GM21515 (cell line): ENCODE measurements at regions not wholly inside any gene's neighbourhood (a gene's known extent, or its start where the extent isn't known, plus 50 kb on each side); places are given as distances from the start of the nearest gene placed in this dataset.

Experiments used
- ATAC-seq: cut with Tn5 transposase; IDR thresholded peaks from one replicate; pipeline ENCODE4 v1.9.1; 2021; ENCODE audit not compliant: unreplicated experiment

- ATAC-seq: no peak
These were observed 63.6 kb upstream of the IGFBP3 start for GRCh38 chr7:45984386-45985295.

DNA sequence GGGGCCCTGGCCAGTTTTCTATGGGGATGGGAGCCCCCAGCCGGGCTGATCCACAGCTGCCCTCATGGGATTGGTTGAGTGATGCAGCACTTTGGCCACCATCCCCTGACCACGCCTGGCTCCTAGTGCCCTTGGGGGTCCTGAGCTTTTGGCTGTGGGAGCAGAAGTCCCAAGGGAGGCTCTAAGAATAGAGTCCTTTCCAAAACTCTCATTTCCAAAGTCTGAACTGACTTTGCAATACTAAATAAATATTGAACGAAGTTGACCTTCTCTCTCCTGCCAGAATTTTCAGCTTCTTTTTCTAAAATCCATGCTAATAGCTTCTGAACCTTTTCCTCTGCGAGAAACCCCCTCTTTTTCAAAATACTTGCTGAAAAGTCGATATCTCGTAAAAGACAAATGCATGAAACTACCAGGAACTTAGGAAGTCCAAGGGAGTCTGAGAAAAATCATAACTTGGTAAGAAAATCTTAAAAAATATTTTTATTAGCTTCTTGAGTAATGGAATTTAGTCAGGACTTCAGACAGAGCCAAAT lies 62.7 kb upstream of the IGFBP3 start:
- ATAC-seq: no peak

DNA sequence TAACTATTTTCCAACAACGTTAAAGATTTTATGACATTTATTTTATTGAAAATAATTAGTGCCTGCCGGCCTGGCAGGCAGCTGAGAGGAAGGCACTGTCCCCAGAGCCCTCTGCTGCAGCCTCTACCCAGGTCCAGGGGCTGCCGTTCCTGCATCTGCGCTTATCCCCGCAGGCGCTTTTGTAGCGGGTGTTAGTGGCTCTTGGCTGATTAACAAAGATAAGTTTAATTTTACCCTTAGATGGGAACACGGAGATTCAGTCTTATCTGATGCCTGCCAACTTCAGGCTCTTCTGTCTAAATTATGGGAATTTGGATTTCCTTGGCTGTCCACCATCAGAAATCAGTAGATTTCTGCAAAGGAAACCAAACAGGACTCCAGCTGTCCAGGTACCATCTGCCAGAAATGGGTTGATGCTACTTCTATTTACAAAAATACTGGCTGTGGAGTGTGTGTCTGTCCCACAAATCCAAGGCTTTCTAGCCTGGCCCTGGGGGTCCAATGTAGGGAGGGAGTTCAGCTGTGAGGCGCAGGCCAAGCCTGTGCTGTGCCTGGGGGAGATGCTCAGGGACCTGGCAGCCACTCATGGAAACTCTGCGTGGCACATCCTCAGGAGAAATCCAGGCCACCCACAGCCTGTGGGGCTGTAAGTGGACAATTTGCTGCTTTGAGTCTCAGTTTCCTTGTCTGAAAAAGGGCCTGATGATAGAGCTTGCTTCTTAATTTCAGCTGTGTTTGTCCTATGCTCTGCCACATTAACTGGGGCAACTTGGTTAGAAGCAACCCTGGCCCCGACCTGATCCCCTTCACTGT lies 62.0 kb upstream of the IGFBP3 start:
- ATAC-seq: no peak

DNA sequence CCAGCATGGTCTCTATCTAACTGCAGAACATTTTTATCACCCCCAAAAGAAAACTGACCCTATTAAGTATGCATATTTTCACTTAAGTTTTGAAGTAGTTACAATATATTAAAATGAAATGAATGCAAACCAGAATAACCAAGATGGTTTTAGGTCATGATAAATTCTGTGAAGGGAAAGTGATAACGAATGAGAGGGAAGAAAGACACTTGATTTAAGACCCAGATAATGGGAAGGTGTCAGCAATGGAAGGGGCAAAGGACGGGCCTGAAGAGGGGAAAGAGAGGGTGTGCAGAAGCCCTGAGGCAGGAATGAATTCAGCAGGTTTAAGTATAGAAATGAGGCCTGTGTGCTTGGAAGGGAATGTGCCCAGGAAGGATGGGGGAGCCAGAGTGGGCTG lies 61.1 kb upstream of the IGFBP3 start:
- no peak for ATAC-seq

GRCh38 chr7:45980973-45981372 lies 59.9 kb upstream of the IGFBP3 start:
- ATAC-seq: no peak

DNA sequence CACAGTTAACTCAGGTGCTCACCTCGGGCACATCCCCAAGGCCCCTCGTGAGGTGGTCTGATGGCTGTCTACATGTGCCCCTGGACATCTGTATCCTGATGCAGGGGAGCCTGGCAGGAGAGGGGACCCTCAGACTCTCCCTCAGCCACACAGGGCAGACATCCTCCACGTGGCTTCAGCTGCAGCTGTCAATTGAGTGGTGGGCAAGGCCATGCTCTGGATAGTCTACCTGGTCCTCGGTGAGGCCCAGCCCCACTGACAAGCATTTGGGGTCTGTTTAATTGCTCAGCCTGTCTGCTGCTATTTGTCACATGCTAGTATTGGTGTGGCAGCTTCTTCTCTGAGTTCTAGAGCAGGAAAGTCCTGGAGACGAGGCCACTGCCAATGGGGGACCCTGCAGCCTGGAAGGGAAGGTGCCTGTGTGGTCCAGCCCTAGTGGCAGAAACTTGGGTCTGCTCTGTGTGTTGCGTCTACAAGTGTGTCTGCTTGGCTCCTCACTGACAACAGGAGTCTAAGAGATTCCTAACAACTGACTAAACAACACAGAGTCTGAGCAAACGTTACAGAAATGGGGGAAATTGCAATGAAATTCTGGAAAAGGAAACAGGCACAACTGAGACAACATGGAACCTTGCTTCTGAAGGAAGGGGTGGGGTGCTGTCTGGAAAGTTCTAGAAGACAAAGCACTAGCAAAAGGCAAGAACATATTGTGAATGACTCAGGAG lies 59.3 kb upstream of the IGFBP3 start:
- ATAC-seq: no peak

DNA sequence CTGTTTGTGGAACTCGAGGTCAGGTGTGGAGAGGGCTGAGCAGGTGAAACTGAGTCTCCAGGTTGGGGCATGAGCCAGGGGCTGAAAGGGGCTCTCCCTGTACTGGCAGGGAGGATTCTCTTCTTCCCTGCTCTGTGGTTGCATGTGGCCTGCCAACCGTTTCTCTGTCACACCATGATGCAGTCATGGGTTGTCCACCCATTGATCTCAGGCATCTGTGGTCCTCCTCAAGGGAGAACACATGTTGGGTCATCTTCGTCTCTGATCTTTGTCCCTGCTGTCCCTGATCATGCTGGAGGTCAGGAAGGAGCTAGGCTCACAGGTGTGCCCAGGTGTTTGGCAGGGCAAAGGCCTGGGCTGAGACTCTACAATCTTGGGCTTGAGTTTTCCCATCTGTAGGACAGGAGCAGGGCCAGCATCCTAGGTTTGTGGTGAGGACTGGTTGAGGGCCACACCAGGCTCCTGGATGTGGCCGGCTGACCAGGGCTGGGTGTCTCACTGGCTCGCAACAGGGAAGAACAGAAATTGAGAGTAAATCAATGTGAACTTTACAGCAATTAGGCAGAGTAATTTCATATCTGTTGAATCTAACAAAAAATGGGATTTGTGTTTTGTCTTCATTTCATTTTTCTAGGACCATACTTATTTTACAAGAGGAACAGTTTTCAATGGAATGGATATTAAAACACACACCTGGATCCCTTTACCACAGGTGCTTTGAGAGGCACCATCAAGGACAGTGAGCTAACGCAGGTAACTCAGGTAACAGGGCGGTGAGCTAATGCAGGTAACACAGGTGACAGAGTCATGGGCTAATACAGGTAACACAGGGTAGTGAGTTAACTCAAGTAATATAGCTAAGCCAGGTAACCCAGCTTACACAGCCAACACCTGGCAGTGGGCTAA lies 58.5 kb upstream of the IGFBP3 start:
- ATAC-seq: no peak

GRCh38 chr7:45978731-45979211 lies 57.7 kb upstream of the IGFBP3 start:
- no peak for ATAC-seq

DNA sequence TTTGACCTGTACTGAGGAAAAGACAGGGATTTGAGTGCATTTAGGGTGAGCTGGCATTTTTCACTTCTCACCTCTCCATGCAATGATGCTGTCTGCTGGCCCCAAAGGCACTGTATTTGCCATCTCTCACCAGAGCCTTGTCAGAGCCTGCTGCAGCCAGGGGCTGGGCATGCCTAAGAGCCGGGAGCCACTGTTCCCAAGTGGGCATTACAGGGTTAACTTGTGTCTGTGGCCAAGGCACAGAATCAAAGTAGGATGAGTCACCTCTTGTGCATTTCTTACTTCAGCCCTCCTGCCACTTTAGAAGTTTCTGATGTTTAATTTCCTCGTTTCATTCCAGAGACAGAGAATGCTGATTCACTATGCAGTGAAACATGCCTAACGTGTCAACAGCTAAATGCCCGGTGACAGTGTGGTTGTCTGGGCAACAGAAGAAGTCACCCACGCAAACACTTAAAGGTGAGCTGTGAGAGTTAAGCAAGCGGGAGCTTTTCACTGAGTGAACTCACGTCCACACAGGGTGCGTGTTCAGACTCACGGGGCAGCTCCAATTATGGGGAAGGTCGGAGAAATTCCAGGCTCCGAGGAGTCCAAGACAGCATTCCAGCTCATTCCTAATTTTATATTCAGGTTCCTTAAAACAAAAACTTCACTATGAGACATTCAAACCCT lies 57.1 kb upstream of the IGFBP3 start:
- no peak for ATAC-seq

DNA sequence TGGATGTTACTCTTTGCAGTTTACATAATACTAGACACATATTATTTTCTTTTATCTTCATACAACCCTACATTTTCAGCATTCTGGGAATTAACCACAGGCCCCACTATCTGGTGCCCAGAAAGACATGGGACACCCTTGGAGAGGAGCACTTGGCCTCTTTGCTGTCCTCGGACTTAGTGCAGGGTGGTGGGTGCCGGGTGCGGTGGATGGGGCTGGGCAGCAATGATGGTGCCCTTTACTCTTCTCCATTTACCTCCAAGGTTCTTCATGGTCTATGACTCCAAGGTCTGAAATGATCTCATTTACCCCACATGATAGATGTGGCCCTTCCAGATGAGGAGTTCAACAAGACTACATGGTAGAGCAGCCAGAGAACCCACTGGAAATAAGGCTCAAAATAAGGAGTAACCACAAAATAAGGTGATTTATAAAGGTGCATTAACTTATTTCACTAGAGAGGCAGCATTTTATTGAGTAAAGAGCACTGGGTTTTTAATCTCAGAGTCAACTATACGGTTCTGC lies 56.2 kb upstream of the IGFBP3 start:
- no peak for ATAC-seq

- no peak for ATAC-seq
These were observed 55.4 kb upstream of the IGFBP3 start for GRCh38 chr7:45976485-45976856.

GRCh38 chr7:45975847-45976484 lies 54.9 kb upstream of the IGFBP3 start:
- ATAC-seq: no peak

GRCh38 chr7:45975367-45975766 lies 54.3 kb upstream of the IGFBP3 start:
- no peak for ATAC-seq

DNA sequence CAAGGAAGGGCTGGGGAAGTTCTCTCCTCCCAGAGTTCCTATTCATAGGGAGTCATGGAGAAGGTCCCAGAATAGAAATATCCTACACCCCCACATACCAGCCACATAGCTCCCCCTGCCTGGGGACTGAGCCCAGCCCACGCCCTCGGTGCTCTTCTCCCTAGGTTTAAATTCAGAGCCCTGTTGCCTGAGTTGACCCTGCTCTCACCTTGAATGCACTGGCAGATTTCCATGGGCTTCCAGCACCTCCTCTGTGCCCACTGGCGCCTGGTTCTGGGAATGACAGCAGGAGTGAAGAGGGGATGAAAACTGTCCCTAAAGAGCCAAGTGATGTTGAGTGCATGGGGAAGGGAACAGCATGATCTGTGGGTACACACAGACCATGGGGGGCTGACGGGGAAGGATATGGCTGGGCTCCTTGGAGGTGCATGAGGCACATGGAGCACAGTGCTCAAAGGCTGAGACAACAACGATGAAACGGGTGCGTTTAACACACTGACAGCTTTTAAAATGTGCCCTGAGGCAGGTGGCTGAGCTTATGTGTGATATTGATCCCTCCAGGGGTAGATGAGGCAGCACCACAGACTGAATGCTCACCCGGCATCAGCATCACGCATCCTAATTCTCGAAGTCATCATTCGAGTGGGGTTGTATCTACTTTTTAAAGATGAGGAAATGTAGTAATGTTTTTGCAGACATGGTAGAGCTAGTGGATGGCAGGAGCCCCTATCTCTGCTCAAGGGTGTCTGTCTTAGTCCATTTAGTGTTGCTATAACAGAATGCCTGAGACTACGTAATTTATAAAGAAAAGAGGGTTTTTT lies 53.7 kb upstream of the IGFBP3 start:
- ATAC-seq: no peak

DNA sequence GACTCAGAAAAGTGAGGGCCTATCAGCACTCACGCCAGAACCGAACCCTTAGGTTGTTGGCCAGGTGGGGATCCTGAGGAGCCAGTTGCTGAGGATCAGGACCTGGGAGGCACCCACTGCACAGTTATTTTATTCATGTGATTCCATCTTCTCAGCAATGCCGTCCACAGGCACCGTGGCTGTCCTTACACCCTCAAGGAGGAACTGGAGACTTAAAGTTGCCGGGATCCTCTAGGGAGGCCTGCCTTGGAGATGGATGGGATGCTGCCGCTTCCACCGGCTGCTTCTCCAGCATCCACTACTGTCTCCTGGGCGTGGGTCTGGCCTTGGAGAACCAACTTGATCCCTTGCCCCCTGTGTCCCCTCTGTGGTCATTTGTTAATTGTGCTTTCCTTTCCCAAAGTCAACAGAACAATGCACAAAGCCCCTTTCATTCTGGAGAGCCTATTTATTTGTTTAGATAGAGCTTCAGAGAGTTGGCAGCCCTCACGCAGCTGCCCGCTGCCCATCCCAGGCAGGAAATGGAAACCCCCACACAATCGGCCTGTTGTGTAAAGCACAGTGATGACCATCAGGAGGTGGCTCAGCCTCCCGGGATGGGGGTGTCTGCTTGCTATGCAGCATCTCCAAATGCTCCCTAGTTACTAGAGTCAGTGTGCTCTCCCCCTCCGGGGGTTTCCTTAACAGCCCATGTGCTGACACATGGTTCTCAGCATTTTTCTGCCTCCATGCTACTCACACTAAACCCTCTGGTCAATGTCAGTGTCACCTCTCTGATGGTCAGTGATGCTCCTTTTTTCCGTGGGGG lies 52.9 kb upstream of the IGFBP3 start:
- ATAC-seq: no peak

DNA sequence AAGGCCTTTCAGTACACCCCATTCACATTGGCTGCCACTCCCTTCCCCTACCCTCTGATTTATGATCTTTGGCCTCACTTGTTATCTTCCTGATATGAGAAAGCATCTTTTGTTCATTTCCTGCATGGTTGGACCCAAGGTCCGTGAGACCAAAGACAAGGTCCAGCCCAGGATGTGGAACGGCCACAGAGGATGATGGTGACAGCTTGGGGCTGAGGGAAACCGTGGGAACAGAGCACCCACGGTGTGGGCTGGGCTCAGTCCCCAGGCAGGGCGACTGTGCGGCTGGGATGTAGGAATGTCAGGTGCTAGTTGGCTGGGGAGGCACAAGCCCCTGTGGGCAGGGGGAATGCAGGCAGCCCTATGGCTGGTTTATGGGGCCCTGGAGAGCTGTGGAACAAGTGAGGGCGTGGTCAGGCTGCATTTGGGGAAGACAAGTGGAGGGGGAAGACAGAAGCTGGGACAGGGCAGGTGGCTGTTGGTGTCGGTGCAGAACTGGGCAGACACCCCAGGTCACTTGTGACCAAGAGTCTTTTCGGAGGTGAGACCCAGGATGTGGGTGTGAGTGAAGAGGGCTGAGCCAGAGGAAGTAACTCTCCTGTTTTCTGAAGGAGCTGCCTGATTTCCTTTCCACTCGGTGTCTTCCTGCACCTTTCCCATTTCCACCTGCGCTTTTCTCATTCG lies 51.7 kb upstream of the IGFBP3 start:
- no peak for ATAC-seq
